MM.1S (cell line): ENCODE measurements at regions not wholly inside any gene's neighbourhood (a gene's known extent, or its start where the extent isn't known, plus 50 kb on each side); places are given as distances from the start of the nearest gene placed in this dataset.

ENCODE experiments used
- CTCF ChIP-seq: fragments of 300-600 bp; sonication (generic); IDR thresholded peaks from 2 replicates; pipeline ENCODE4 v1.5.1; 2016; ENCODE audit warnings: antibody characterized with exemption, low read length, mixed read lengths
- EZH2 ChIP-seq: fragments of 300-600 bp; sonication (generic); optimal IDR thresholded peaks from 2 replicates; pipeline ENCODE3; 2017; ENCODE audit warnings: low read depth, mild to moderate bottlenecking, antibody characterized with exemption, low read length, mixed read lengths
- EZH2phosphoT487 ChIP-seq: fragments of 300-600 bp; sonication (generic); IDR thresholded peaks from 2 replicates; pipeline ENCODE4 v1.6.1; 2018; ENCODE audit warnings: antibody characterized with exemption, low read length

- no peak for TF ChIP-seq CTCF
- TF ChIP-seq EZH2phosphoT487: no peak
- no peak for TF ChIP-seq EZH2
Observed at GRCh38 chr20:24242763-24243162, 226.7 kb upstream of the SYNDIG1 start.
